ENCODE measurements at regions not wholly inside any gene's neighbourhood (a gene's known extent, or its start where the extent isn't known, plus 50 kb on each side); places are given as distances from the start of the nearest gene placed in this dataset.
"Not testable (repeated sequence)": the region's sequence is repeated elsewhere in the genome, so short reads cannot be mapped to it uniquely, and the experiment has no call there.

- ChIA-PET POLR2A (no interaction called here), CTCF (no interaction called here)
- DNase-seq (ENCODE audit: extremely low spot score) = no peak
- TF ChIP-seq PKNOX1 (IDR thresholded peaks at IDR 0.05) (no peak), SP1 (IDR thresholded peaks at IDR 0.05) (no peak), FOXM1 (IDR thresholded peaks at IDR 0.05; ENCODE audit: borderline replicate concordance) (no peak), ARNT (IDR thresholded peaks at IDR 0.05) (no peak), LEF1 (IDR thresholded peaks at IDR 0.05; ENCODE audit: borderline replicate concordance) (no peak), HDGF (IDR thresholded peaks at IDR 0.05; ENCODE audit: borderline replicate concordance) (no peak), SUZ12 (IDR thresholded peaks at IDR 0.05) (no peak), NFRKB (IDR thresholded peaks at IDR 0.05) (no peak), FOXK2 (IDR thresholded peaks at IDR 0.05) (no peak), L3MBTL2 (conservative IDR thresholded peaks at IDR 0.05) (no peak), BHLHE40 (IDR thresholded peaks at IDR 0.05; ENCODE audit: borderline replicate concordance) (no peak), TARDBP (IDR thresholded peaks at IDR 0.05) (no peak), ZNF384 (IDR thresholded peaks at IDR 0.05) (no peak), CTBP1 (IDR thresholded peaks at IDR 0.05; ENCODE audit: borderline replicate concordance) (no peak), ELF4 (IDR thresholded peaks at IDR 0.05) (no peak), FOXA1 (IDR thresholded peaks at IDR 0.05) (no peak)
Observed at GRCh38 chr11:98512938-98513337, 507.8 kb upstream of the CNTN5 start.

GRCh38 chr11:98531576-98531975, 489.2 kb upstream of the CNTN5 start:
- POLR2A ChIA-PET = no interaction called here
- DNase-seq (ENCODE audit: extremely low spot score) = no peak
- no peak for TF ChIP-seq FOXA1 (IDR thresholded peaks at IDR 0.05)
- TF ChIP-seq FOXM1 (IDR thresholded peaks at IDR 0.05; ENCODE audit: borderline replicate concordance) = no peak
- TF ChIP-seq CTBP1 (IDR thresholded peaks at IDR 0.05; ENCODE audit: borderline replicate concordance) = no peak
- no peak for TF ChIP-seq FOXK2 (IDR thresholded peaks at IDR 0.05)
- TF ChIP-seq L3MBTL2 (conservative IDR thresholded peaks at IDR 0.05) = no peak
- TF ChIP-seq SUZ12 (IDR thresholded peaks at IDR 0.05) = no peak
- TF ChIP-seq PKNOX1 (IDR thresholded peaks at IDR 0.05) = no peak
- no peak for TF ChIP-seq TARDBP (IDR thresholded peaks at IDR 0.05)
- TF ChIP-seq BHLHE40 (IDR thresholded peaks at IDR 0.05; ENCODE audit: borderline replicate concordance) = no peak
- no peak for TF ChIP-seq LEF1 (IDR thresholded peaks at IDR 0.05; ENCODE audit: borderline replicate concordance)
- no peak for TF ChIP-seq SP1 (IDR thresholded peaks at IDR 0.05)
- no peak for TF ChIP-seq ELF4 (IDR thresholded peaks at IDR 0.05)
- TF ChIP-seq NFRKB (IDR thresholded peaks at IDR 0.05) = no peak
- TF ChIP-seq ARNT (IDR thresholded peaks at IDR 0.05) = no peak
- no peak for TF ChIP-seq HDGF (IDR thresholded peaks at IDR 0.05; ENCODE audit: borderline replicate concordance)
- TF ChIP-seq ZNF384 (IDR thresholded peaks at IDR 0.05) = no peak
- CTCF ChIA-PET = no interaction called here

- ChIA-PET POLR2A (no interaction called here), CTCF (no interaction called here)
- no peak for TF ChIP-seq TARDBP (IDR thresholded peaks at IDR 0.05)
- no peak for TF ChIP-seq SP1 (IDR thresholded peaks at IDR 0.05)
- TF ChIP-seq ELF4 (IDR thresholded peaks at IDR 0.05) = no peak
- TF ChIP-seq ZNF384 (IDR thresholded peaks at IDR 0.05) = no peak
- no peak for TF ChIP-seq HDGF (IDR thresholded peaks at IDR 0.05; ENCODE audit: borderline replicate concordance)
- no peak for TF ChIP-seq PKNOX1 (IDR thresholded peaks at IDR 0.05)
- TF ChIP-seq FOXK2 (IDR thresholded peaks at IDR 0.05) = no peak
- TF ChIP-seq SUZ12 (IDR thresholded peaks at IDR 0.05) = no peak
- TF ChIP-seq CTBP1 (IDR thresholded peaks at IDR 0.05; ENCODE audit: borderline replicate concordance) = no peak
- TF ChIP-seq FOXM1 (IDR thresholded peaks at IDR 0.05; ENCODE audit: borderline replicate concordance) = no peak
- TF ChIP-seq NFRKB (IDR thresholded peaks at IDR 0.05) = no peak
- TF ChIP-seq L3MBTL2 (conservative IDR thresholded peaks at IDR 0.05) = no peak
- DNase-seq (ENCODE audit: extremely low spot score) = no peak
Observed at GRCh38 chr11:98536023-98536422, 484.7 kb upstream of the CNTN5 start.

GRCh38 chr11:98538358-98538757, 482.4 kb upstream of the CNTN5 start:
- POLR2A ChIA-PET; CTCF ChIA-PET; DNase-seq (ENCODE audit: extremely low spot score): not testable (repeated sequence)

GRCh38 chr11:98545544-98546175, 475.1 kb upstream of the CNTN5 start:
- TF ChIP-seq TARDBP (IDR thresholded peaks at IDR 0.05) (no peak), NFRKB (IDR thresholded peaks at IDR 0.05) (no peak), SUZ12 (IDR thresholded peaks at IDR 0.05) (no peak), L3MBTL2 (conservative IDR thresholded peaks at IDR 0.05) (no peak), FOXK2 (IDR thresholded peaks at IDR 0.05) (no peak), ELF4 (IDR thresholded peaks at IDR 0.05) (no peak), BHLHE40 (IDR thresholded peaks at IDR 0.05; ENCODE audit: borderline replicate concordance) (no peak), ARNT (IDR thresholded peaks at IDR 0.05) (no peak), ZNF384 (IDR thresholded peaks at IDR 0.05) (no peak), LEF1 (IDR thresholded peaks at IDR 0.05; ENCODE audit: borderline replicate concordance) (no peak), FOXA1 (IDR thresholded peaks at IDR 0.05) (no peak), SP1 (IDR thresholded peaks at IDR 0.05) (no peak), CTBP1 (IDR thresholded peaks at IDR 0.05; ENCODE audit: borderline replicate concordance) (no peak), PKNOX1 (IDR thresholded peaks at IDR 0.05) (no peak), FOXM1 (IDR thresholded peaks at IDR 0.05; ENCODE audit: borderline replicate concordance) (no peak), HDGF (IDR thresholded peaks at IDR 0.05; ENCODE audit: borderline replicate concordance) (no peak)
- POLR2A ChIA-PET = no interaction called here
- DNase-seq (ENCODE audit: extremely low spot score) = no peak
- CTCF ChIA-PET = interaction anchor here (0.6 kb wide), 1 partner anchor 339 kb away, joined by 3 read pairs; no protein-coding TSS in a partner anchor
